ENCODE measurements at regions not wholly inside any gene's neighbourhood (a gene's known extent, or its start where the extent isn't known, plus 50 kb on each side); places are given as distances from the start of the nearest gene placed in this dataset.

GRCh38 chr2:6065703-6066102 lies 373.5 kb downstream of the SOX11 start:
- FAIRE-seq: no peak
- TF ChIP-seq ZNF709 (CRISPR knock-in tag; IDR thresholded peaks at IDR 0.05): no peak
- no peak for TF ChIP-seq E2F2 (CRISPR knock-in tag; IDR thresholded peaks at IDR 0.05; ENCODE audit: borderline replicate concordance)
- no peak for TF ChIP-seq ZNF512B (CRISPR knock-in tag; IDR thresholded peaks at IDR 0.05; ENCODE audit: borderline replicate concordance)
- TF ChIP-seq IKZF1 (IDR thresholded peaks at IDR 0.05): no peak
- no peak for TF ChIP-seq ZNF281 (CRISPR knock-in tag; IDR thresholded peaks at IDR 0.05; ENCODE audit: borderline replicate concordance)
- TF ChIP-seq DRAP1 (CRISPR knock-in tag; IDR thresholded peaks at IDR 0.05): no peak
- no peak for TF ChIP-seq SNRNP70 (IDR thresholded peaks at IDR 0.05; ENCODE audit: low read depth, low read length)
- Histone ChIP-seq H3K9me3 (ENCODE audit: low read length) (peaks cover 47% of the 10 kb centered on the region), H3K79me2 (ENCODE audit: insufficient read depth, low read length) (no peaks in the 10 kb centered on the region), H2AFZ (ENCODE audit: low read length) (no peak overlapping the region), H3K4me2 (ENCODE audit: low read depth, low read length) (no peak overlapping the region), H3K27ac (ENCODE audit: extremely low read length, insufficient read depth, low read length) (no peak overlapping the region), H3K4me3 (replicated peaks in 1 of 3; ENCODE audit: insufficient read depth in 1 of 3, low read depth in 2 of 3, low read length in 3 of 3) (no peak overlapping the region), H3K9ac (ENCODE audit: insufficient read depth, low read depth, low read length) (no peak overlapping the region), H3K36me3 (replicated peaks in 1 of 2; ENCODE audit: control insufficient read depth in 1 of 2, insufficient read depth in 2 of 2, low read length in 2 of 2) (no peaks in the 10 kb centered on the region), H3K4me1 (ENCODE audit: insufficient read depth, low read length) (no peaks in the 10 kb centered on the region), H3K27me3 (ENCODE audit: control insufficient read depth in 1 of 2, insufficient read depth in 2 of 2, low read length in 2 of 2) (no peaks in the 10 kb centered on the region), H4K20me1 (ENCODE audit: insufficient read depth, low read length) (no peaks in the 10 kb centered on the region)
- in situ Hi-C loops (cut with HindIII; ENCODE audit: extremely low pct_ligation_motif_present, low pct_unique_long_range_greater_than_20kb): no loop called here
- intact Hi-C loops (cut with micrococcal nuclease; ENCODE audit: unreplicated experiment): no loop called here
- POLR2A ChIA-PET: no interaction called here
- DNase-seq (ENCODE audit: low spot score): no peak
- WGBS (ENCODE audit: low lambda C conversion rate): 22% methylated on average over 3 of the region's 3 CpGs
- no peak for ATAC-seq
- BruUV-seq (replicated peaks): no TSS peak
- CTCF ChIA-PET (ENCODE audit: low intra/inter-chr PET ratio, low total read pairs): no interaction called here

All from HepG2 (cell line).